Esophagus muscularis mucosa (tissue), 2 donors: ENCODE measurements at regions not wholly inside any gene's neighbourhood (a gene's known extent, or its start where the extent isn't known, plus 50 kb on each side); places are given as distances from the start of the nearest gene placed in this dataset.

ENCODE experiments used
- EP300 ChIP-seq: sonication (generic); formaldehyde crosslinking; IDR thresholded peaks from one replicate; pipeline ENCODE4 v1.6.1; 2017; ENCODE audit warnings: antibody characterized with exemption
- POLR2A ChIP-seq: fragments of 450-650 bp; IDR thresholded peaks from one replicate; pipeline ENCODE4 v1.6.1; 2017; ENCODE audit warnings: antibody characterized with exemption, moderate library complexity, mild to moderate bottlenecking, low read depth

- no peak for TF ChIP-seq POLR2A
- no peak for TF ChIP-seq EP300
Measured at GRCh38 chr7:41880107-41880506, 177.2 kb upstream of the INHBA start.
